GM23338 (cell line): ENCODE measurements at regions not wholly inside any gene's neighbourhood (a gene's known extent, or its start where the extent isn't known, plus 50 kb on each side); places are given as distances from the start of the nearest gene placed in this dataset.

Source experiments
- JUNB ChIP-seq: IDR thresholded peaks from one replicate; pipeline ENCODE4 v1.6.1; 2016; ENCODE audit warnings: antibody characterized with exemption; ENCODE audit not compliant: unreplicated experiment
- POLR2AphosphoS5 ChIP-seq: IDR thresholded peaks from 2 replicates; pipeline ENCODE4 v1.6.1; 2016; ENCODE audit warnings: antibody characterized with exemption, low read depth
- STAT1 ChIP-seq: IDR thresholded peaks from one replicate; pipeline ENCODE4 v1.6.1; 2016; ENCODE audit warnings: antibody characterized with exemption; ENCODE audit not compliant: unreplicated experiment
- ZNF114 ChIP-seq: fragments of 250-450 bp; sonication (Bioruptor Pico); IDR thresholded peaks from 2 replicates; pipeline ENCODE4 v1.5.0; 2020; ENCODE audit warnings: mild to moderate bottlenecking, moderate library complexity
- ZNF331 ChIP-seq: fragments of 250-450 bp; sonication (Bioruptor Pico); IDR thresholded peaks from 2 replicates; pipeline ENCODE4 v1.5.0; 2020; ENCODE audit warnings: low read depth, mild to moderate bottlenecking, moderate library complexity
- TF ChIP-seq, protein P1 (sequence below): fragments of 250-450 bp; sonication (Bioruptor Pico); IDR thresholded peaks from 2 replicates; pipeline ENCODE4 v1.5.0; 2020; ENCODE audit warnings: mild to moderate bottlenecking, moderate library complexity
- TF ChIP-seq, protein P2 (sequence below): IDR thresholded peaks from 2 replicates; pipeline ENCODE4 v1.6.1; 2016; ENCODE audit warnings: antibody characterized with exemption
- TF ChIP-seq, protein P3 (sequence below): IDR thresholded peaks from one replicate; pipeline ENCODE4 v1.6.1; 2018; ENCODE audit warnings: antibody characterized with exemption; ENCODE audit not compliant: unreplicated experiment

DNA sequence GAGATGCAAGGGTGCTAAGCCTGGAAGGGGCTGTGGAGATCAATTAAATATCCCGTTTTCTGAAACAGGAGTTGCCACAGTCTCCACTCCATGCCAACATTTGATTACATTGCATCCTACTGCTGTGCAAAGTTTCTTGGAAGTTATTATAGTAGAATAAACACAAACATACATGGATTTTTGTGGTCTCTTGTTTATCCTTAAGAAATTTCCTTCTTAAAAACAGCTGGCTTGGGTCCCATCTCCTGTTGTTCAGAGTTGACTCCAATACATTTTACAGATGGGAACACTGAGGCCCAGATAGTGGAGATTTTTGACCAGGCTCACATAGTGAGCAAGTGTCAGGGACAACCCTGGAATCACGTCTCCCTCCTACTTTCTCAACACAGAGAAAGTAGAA lies 124.0 kb upstream of the ADAMTS18 start (continued):
- TF ChIP-seq, protein P1, sequence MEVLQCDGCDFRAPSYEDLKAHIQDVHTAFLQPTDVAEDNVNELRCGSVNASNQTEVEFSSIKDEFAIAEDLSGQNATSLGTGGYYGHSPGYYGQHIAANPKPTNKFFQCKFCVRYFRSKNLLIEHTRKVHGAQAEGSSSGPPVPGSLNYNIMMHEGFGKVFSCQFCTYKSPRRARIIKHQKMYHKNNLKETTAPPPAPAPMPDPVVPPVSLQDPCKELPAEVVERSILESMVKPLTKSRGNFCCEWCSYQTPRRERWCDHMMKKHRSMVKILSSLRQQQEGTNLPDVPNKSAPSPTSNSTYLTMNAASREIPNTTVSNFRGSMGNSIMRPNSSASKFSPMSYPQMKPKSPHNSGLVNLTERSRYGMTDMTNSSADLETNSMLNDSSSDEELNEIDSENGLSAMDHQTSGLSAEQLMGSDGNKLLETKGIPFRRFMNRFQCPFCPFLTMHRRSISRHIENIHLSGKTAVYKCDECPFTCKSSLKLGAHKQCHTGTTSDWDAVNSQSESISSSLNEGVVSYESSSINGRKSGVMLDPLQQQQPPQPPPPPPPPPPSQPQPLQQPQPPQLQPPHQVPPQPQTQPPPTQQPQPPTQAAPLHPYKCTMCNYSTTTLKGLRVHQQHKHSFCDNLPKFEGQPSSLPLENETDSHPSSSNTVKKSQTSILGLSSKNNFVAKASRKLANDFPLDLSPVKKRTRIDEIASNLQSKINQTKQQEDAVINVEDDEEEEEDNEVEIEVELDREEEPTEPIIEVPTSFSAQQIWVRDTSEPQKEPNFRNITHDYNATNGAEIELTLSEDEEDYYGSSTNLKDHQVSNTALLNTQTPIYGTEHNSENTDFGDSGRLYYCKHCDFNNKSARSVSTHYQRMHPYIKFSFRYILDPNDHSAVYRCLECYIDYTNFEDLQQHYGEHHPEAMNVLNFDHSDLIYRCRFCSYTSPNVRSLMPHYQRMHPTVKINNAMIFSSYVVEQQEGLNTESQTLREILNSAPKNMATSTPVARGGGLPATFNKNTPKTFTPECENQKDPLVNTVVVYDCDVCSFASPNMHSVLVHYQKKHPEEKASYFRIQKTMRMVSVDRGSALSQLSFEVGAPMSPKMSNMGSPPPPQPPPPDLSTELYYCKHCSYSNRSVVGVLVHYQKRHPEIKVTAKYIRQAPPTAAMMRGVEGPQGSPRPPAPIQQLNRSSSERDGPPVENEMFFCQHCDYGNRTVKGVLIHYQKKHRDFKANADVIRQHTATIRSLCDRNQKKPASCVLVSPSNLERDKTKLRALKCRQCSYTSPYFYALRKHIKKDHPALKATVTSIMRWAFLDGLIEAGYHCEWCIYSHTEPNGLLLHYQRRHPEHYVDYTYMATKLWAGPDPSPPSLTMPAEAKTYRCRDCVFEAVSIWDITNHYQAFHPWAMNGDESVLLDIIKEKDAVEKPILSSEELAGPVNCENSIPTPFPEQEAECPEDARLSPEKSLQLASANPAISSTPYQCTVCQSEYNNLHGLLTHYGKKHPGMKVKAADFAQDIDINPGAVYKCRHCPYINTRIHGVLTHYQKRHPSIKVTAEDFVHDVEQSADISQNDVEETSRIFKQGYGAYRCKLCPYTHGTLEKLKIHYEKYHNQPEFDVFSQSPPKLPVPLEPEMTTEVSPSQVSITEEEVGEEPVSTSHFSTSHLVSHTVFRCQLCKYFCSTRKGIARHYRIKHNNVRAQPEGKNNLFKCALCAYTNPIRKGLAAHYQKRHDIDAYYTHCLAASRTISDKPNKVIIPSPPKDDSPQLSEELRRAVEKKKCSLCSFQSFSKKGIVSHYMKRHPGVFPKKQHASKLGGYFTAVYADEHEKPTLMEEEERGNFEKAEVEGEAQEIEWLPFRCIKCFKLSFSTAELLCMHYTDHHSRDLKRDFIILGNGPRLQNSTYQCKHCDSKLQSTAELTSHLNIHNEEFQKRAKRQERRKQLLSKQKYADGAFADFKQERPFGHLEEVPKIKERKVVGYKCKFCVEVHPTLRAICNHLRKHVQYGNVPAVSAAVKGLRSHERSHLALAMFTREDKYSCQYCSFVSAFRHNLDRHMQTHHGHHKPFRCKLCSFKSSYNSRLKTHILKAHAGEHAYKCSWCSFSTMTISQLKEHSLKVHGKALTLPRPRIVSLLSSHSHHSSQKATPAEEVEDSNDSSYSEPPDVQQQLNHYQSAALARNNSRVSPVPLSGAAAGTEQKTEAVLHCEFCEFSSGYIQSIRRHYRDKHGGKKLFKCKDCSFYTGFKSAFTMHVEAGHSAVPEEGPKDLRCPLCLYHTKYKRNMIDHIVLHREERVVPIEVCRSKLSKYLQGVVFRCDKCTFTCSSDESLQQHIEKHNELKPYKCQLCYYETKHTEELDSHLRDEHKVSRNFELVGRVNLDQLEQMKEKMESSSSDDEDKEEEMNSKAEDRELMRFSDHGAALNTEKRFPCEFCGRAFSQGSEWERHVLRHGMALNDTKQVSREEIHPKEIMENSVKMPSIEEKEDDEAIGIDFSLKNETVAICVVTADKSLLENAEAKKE (CRISPR knock-in tag) = no peak
- TF ChIP-seq STAT1 (no peak), ZNF331 (CRISPR knock-in tag) (no peak), ZNF114 (no peak), JUNB (no peak), POLR2AphosphoS5 (no peak)
- TF ChIP-seq, protein P2, sequence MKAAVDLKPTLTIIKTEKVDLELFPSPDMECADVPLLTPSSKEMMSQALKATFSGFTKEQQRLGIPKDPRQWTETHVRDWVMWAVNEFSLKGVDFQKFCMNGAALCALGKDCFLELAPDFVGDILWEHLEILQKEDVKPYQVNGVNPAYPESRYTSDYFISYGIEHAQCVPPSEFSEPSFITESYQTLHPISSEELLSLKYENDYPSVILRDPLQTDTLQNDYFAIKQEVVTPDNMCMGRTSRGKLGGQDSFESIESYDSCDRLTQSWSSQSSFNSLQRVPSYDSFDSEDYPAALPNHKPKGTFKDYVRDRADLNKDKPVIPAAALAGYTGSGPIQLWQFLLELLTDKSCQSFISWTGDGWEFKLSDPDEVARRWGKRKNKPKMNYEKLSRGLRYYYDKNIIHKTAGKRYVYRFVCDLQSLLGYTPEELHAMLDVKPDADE = no peak
- TF ChIP-seq, protein P3, sequence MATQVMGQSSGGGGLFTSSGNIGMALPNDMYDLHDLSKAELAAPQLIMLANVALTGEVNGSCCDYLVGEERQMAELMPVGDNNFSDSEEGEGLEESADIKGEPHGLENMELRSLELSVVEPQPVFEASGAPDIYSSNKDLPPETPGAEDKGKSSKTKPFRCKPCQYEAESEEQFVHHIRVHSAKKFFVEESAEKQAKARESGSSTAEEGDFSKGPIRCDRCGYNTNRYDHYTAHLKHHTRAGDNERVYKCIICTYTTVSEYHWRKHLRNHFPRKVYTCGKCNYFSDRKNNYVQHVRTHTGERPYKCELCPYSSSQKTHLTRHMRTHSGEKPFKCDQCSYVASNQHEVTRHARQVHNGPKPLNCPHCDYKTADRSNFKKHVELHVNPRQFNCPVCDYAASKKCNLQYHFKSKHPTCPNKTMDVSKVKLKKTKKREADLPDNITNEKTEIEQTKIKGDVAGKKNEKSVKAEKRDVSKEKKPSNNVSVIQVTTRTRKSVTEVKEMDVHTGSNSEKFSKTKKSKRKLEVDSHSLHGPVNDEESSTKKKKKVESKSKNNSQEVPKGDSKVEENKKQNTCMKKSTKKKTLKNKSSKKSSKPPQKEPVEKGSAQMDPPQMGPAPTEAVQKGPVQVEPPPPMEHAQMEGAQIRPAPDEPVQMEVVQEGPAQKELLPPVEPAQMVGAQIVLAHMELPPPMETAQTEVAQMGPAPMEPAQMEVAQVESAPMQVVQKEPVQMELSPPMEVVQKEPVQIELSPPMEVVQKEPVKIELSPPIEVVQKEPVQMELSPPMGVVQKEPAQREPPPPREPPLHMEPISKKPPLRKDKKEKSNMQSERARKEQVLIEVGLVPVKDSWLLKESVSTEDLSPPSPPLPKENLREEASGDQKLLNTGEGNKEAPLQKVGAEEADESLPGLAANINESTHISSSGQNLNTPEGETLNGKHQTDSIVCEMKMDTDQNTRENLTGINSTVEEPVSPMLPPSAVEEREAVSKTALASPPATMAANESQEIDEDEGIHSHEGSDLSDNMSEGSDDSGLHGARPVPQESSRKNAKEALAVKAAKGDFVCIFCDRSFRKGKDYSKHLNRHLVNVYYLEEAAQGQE = no peak
